OCI-LY1 (cell line): ENCODE measurements at regions not wholly inside any gene's neighbourhood (a gene's known extent, or its start where the extent isn't known, plus 50 kb on each side); places are given as distances from the start of the nearest gene placed in this dataset.
"Not testable (repeated sequence)": the region's sequence is repeated elsewhere in the genome, so short reads cannot be mapped to it uniquely, and the experiment has no call there.

ENCODE experiments used
- H2AFZ ChIP-seq: fragments of 200-600 bp; sonication (generic), shearing (Covaris generic); 2 replicates; pipeline ENCODE4 v1.6.0; 2014; ENCODE audit warnings: antibody characterized with exemption, mild to moderate bottlenecking, low read length
- H3F3A ChIP-seq: fragments of 200-600 bp; sonication (generic), shearing (Covaris generic); 2 replicates; pipeline ENCODE4 v1.6.0; 2014; ENCODE audit warnings: mild to moderate bottlenecking, antibody characterized with exemption, low read length, moderate library complexity; ENCODE audit not compliant: insufficient read depth
- H3K27ac ChIP-seq: fragments of 200-600 bp; sonication (generic); 2 replicates; pipeline ENCODE4 v1.5.1; 2014; ENCODE audit warnings: low read length, mixed run types, mild to moderate bottlenecking, low read depth; ENCODE audit not compliant: poor library complexity, severe bottlenecking
- H3K27me3 ChIP-seq: fragments of 200-600 bp; sonication (generic); 2 replicates; pipeline ENCODE4 v1.6.0; 2014; ENCODE audit warnings: antibody characterized with exemption, mild to moderate bottlenecking, low read length, moderate library complexity; ENCODE audit not compliant: insufficient read depth
- H3K36me3 ChIP-seq: fragments of 200-600 bp; sonication (generic); 2 replicates; pipeline ENCODE4 v1.6.1; 2014; ENCODE audit warnings: mild to moderate bottlenecking, antibody characterized with exemption, low read length, moderate library complexity, mixed read lengths; ENCODE audit not compliant: insufficient read depth
- H3K4me1 ChIP-seq: fragments of 200-600 bp; sonication (generic); 2 replicates; pipeline ENCODE4 v1.5.1; 2014; ENCODE audit warnings: mild to moderate bottlenecking, low read length, moderate library complexity; ENCODE audit not compliant: insufficient read depth, severe bottlenecking
- H3K4me2 ChIP-seq: fragments of 200-600 bp; sonication (generic), shearing (Covaris generic); 2 replicates; pipeline ENCODE4 v1.6.1; 2014; ENCODE audit warnings: low read length
- H3K4me3 ChIP-seq: fragments of 200-600 bp; sonication (generic); 2 replicates; pipeline ENCODE4 v1.5.1; 2014; ENCODE audit warnings: low read length, low read depth, mild to moderate bottlenecking, mixed read lengths; ENCODE audit not compliant: poor library complexity, severe bottlenecking
- H3K79me2 ChIP-seq: fragments of 200-600 bp; shearing (Covaris generic); 2 replicates; pipeline ENCODE4 v1.6.1; 2016; ENCODE audit warnings: mixed run types, low read length, mixed read lengths; ENCODE audit not compliant: insufficient read depth
- H3K9ac ChIP-seq: fragments of 200-600 bp; sonication (generic), shearing (Covaris generic); 2 replicates; pipeline ENCODE4 v1.6.1; 2014; ENCODE audit warnings: mild to moderate bottlenecking, low read length, mixed read lengths
- H3K9me2 ChIP-seq: fragments of 200-600 bp; sonication (generic), shearing (Covaris generic); 2 replicates; pipeline ENCODE4 v1.6.1; 2014; ENCODE audit warnings: low read depth, mild to moderate bottlenecking, low read length, mixed read lengths
- H3K9me3 ChIP-seq: fragments of 200-600 bp; shearing (Covaris generic); 2 replicates; pipeline ENCODE4 v1.6.1; 2014; ENCODE audit warnings: low read length, mixed read lengths
- H4K20me1 ChIP-seq: fragments of 200-600 bp; sonication (generic), shearing (Covaris generic); 2 replicates; pipeline ENCODE4 v1.6.0; 2016; ENCODE audit warnings: mild to moderate bottlenecking, low read length; ENCODE audit not compliant: insufficient read depth
- CTCF ChIP-seq: fragments of 200-600 bp; sonication (generic), shearing (Covaris generic); IDR thresholded peaks from 2 replicates; pipeline ENCODE4 v1.5.1; 2017; ENCODE audit warnings: mild to moderate bottlenecking, antibody characterized with exemption, low read length, moderate library complexity, mixed read lengths
- EZH2 ChIP-seq: fragments of 200-600 bp; sonication (generic), shearing (Covaris generic); IDR thresholded peaks from 2 replicates; pipeline ENCODE4 v1.8.0; 2017; ENCODE audit warnings: borderline replicate concordance, mixed run types, mild to moderate bottlenecking, antibody characterized with exemption, low read length, moderate library complexity, mixed read lengths

- Histone ChIP-seq H3K4me3 (no peak overlapping the region), H3K27me3 (no peaks in the 10 kb centered on the region), H3K79me2 (no peaks in the 10 kb centered on the region), H4K20me1 (no peaks in the 10 kb centered on the region), H3K9ac (no peak overlapping the region), H3K9me3 (no peaks in the 10 kb centered on the region), H3K36me3 (no peaks in the 10 kb centered on the region), H3K27ac (no peak overlapping the region), H3K4me1 (no peaks in the 10 kb centered on the region), H3K9me2 (no peaks in the 10 kb centered on the region), H3F3A (no peaks in the 10 kb centered on the region), H2AFZ (no peak overlapping the region), H3K4me2 (no peak overlapping the region)
- TF ChIP-seq CTCF (no peak), EZH2 (no peak)
Measured at GRCh38 chr5:155661859-155662258, 648.3 kb downstream of the KIF4B start.

GRCh38 chr5:155665361-155665760 is 651.8 kb downstream of the KIF4B start:
- H3K27me3 ChIP-seq = no peaks in the 10 kb centered on the region
- no peaks in the 10 kb centered on the region for H3K4me1 ChIP-seq
- no peaks in the 10 kb centered on the region for H3K79me2 ChIP-seq
- H3K9me3 ChIP-seq = no peaks in the 10 kb centered on the region
- H3K9ac ChIP-seq = no peak overlapping the region
- no peaks in the 10 kb centered on the region for H3F3A ChIP-seq
- no peaks in the 10 kb centered on the region for H3K9me2 ChIP-seq
- H3K4me2 ChIP-seq = no peak overlapping the region
- no peak overlapping the region for H2AFZ ChIP-seq
- H4K20me1 ChIP-seq = no peaks in the 10 kb centered on the region
- H3K4me3 ChIP-seq = no peak overlapping the region
- TF ChIP-seq EZH2 (no peak), CTCF (no peak)
- H3K27ac ChIP-seq = no peak overlapping the region
- no peaks in the 10 kb centered on the region for H3K36me3 ChIP-seq

GRCh38 chr5:155672001-155672400 is 655.0 kb upstream of the SGCD start:
- not testable (repeated sequence) for H3K9me3 ChIP-seq, H3K9me2 ChIP-seq, H3F3A ChIP-seq, H3K27me3 ChIP-seq, H2AFZ ChIP-seq, H4K20me1 ChIP-seq, H3K9ac ChIP-seq, H3K79me2 ChIP-seq, H3K36me3 ChIP-seq, H3K27ac ChIP-seq, H3K4me2 ChIP-seq, H3K4me3 ChIP-seq, H3K4me1 ChIP-seq

GRCh38 chr5:155676967-155677366 is 650.0 kb upstream of the SGCD start:
- Histone ChIP-seq H3F3A (no peaks in the 10 kb centered on the region), H3K4me2 (no peak overlapping the region), H3K9me3 (no peaks in the 10 kb centered on the region), H3K27me3 (no peaks in the 10 kb centered on the region), H4K20me1 (no peaks in the 10 kb centered on the region), H3K27ac (no peak overlapping the region), H3K4me3 (no peak overlapping the region), H3K9ac (no peak overlapping the region), H3K4me1 (no peaks in the 10 kb centered on the region), H3K36me3 (no peaks in the 10 kb centered on the region), H2AFZ (no peak overlapping the region), H3K9me2 (no peaks in the 10 kb centered on the region), H3K79me2 (no peaks in the 10 kb centered on the region)
- TF ChIP-seq EZH2 (no peak), CTCF (no peak)
